Lower leg skin (tissue), 4 donors: ENCODE measurements at regions not wholly inside any gene's neighbourhood (a gene's known extent, or its start where the extent isn't known, plus 50 kb on each side); places are given as distances from the start of the nearest gene placed in this dataset.

Source experiments
- DNase-seq, 2 donors: peaks; one replicate each; pipeline ENCODE4 v3.0.0-alpha.2; 2019; ENCODE audit warnings: low spot score in 2 of 2
- H3K4me3 ChIP-seq: fragments of 200-600 bp; sonication (generic); 2 replicates; pipeline ENCODE4 v1.5.1; 2017; ENCODE audit warnings: mild to moderate bottlenecking, low read depth; ENCODE audit not compliant: poor library complexity, severe bottlenecking
- CTCF ChIP-seq, 3 donors: fragments of 450-650 bp; IDR thresholded peaks; one replicate each; pipeline ENCODE4 v1.5.1; 2016; ENCODE audit warnings: antibody characterized with exemption in 3 of 3, mild to moderate bottlenecking in 3 of 3, moderate library complexity in 2 of 3
- POLR2A ChIP-seq, 2 donors: fragments of 450-650 bp; IDR thresholded peaks; one replicate each; pipeline ENCODE4 v1.6.1; 2016 to 2017; ENCODE audit warnings: antibody characterized with exemption in 2 of 2, mild to moderate bottlenecking in 1 of 2, moderate library complexity in 1 of 2
- WGBS, 2 donors: methylation state at CpG; one replicate each; pipeline ENCODE4 v1.1.5; 2018; 5-methylcytosine and 5-hydroxymethylcytosine counted together
- intact Hi-C: fragments of 100-400 bp; cut with DNase I; formaldehyde crosslinking; loops from one replicate; pipeline ENCODE4 v1.15.0; 2023; ENCODE audit warnings: low total_unique reads

GRCh38 chrX:97797076-97797475, 913.4 kb downstream of the RPA4 start:
- 75 to 82% methylated on average over 2 of the region's 2 CpGs for WGBS, 2 donors
- no peak overlapping the region for H3K4me3 ChIP-seq
- intact Hi-C loops = no loop called here
- no peak for TF ChIP-seq CTCF (IDR thresholded peaks at IDR 0.05)
- TF ChIP-seq POLR2A (IDR thresholded peaks at IDR 0.05) = no peak
- DNase-seq = no peak

GRCh38 chrX:97806238-97806637, 922.5 kb downstream of the RPA4 start:
- TF ChIP-seq CTCF (IDR thresholded peaks at IDR 0.05) (no peak), POLR2A (IDR thresholded peaks at IDR 0.05) (no peak)
- intact Hi-C loops = no loop called here
- DNase-seq = no peak
- H3K4me3 ChIP-seq = no peak overlapping the region
- WGBS, 2 donors = 90 to 91% methylated on average over 3 of the region's 3 CpGs

DNA sequence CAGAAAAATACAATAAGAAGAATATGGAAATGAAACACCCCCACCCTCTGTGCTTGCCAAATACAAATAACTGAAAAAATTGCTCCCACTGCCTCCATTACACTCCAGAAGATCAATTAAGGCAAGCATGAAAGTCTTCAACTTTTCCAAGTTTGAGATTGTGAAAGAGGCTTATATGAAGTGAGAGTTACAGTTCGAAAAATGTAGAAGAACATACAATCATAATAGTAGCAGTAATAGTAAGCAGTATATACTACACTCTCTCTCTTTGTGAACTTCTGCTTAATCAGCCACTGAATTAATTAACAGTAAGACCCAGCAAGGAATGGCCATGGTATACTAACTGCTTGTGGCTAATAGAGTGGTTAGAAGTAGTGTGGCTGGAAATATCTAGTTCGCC, 923.2 kb downstream of the RPA4 start:
- TF ChIP-seq POLR2A (IDR thresholded peaks at IDR 0.05) = no peak
- TF ChIP-seq CTCF (IDR thresholded peaks at IDR 0.05) = no peak
- no peak overlapping the region for H3K4me3 ChIP-seq
- DNase-seq = no peak
- intact Hi-C loops = no loop called here
- WGBS, 2 donors = 75 to 91% methylated on average over 2 of the region's 2 CpGs

DNA sequence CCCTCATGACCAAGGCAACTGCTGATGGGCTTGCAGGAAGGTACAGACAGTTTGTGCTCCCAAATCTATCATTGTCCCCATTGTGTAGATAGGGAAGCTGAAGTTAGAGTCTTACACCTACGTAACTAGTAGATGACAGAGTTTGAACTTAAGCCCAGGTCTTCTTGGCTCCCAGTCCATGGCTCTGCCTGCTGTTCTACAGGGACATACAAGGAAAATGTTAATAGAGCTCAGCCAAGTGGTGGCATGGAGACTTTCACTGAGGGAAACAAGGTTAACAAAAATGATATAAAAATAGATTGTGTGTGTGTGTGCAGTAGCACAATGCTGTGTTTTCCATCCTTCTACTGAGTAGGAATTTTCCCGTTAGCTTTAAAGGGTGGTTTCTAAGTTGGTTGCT, 936.5 kb downstream of the RPA4 start:
- no peak overlapping the region for H3K4me3 ChIP-seq
- no peak for DNase-seq
- TF ChIP-seq CTCF (IDR thresholded peaks at IDR 0.05) (no peak), POLR2A (IDR thresholded peaks at IDR 0.05) (no peak)
- WGBS, 2 donors = 73 to 77% methylated on average over 2 of the region's 2 CpGs
- intact Hi-C loops = no loop called here

- intact Hi-C loops = no loop called here
- TF ChIP-seq POLR2A (IDR thresholded peaks at IDR 0.05) = no peak
- TF ChIP-seq CTCF (IDR thresholded peaks at IDR 0.05) = no peak
- no peak overlapping the region for H3K4me3 ChIP-seq
- no peak for DNase-seq
- 0% methylated on average over 1 of the region's 1 CpG for WGBS, 2 donors
These were observed 944.8 kb downstream of the RPA4 start for GRCh38 chrX:97828471-97828870.

DNA sequence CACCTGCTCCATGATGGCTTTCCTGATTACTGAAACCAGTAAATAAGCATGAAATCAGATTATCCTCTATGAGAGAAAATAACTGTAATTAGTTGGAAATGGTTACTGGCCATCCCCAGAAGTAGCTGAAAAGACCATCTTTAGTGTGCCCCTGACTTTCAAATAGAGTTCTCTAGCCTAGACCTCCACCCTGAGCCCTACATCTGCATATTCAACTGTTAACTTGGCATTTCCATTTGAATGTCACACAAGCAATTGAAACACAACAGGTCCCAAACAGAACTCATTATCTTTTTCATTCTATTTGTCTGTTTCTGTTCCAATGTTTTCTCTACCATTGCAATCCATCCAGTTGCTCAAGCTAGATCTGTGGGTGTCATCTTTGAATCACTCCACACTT, 952.3 kb downstream of the RPA4 start:
- intact Hi-C loops = no loop called here
- TF ChIP-seq CTCF (IDR thresholded peaks at IDR 0.05) (no peak), POLR2A (IDR thresholded peaks at IDR 0.05) (no peak)
- DNase-seq = no peak

More for the DNA sequence above, 952.3 kb downstream of the RPA4 start:
- H3K4me3 ChIP-seq = no peak overlapping the region
